Astrocyte (in vitro differentiated cells and primary cell): ENCODE measurements at regions not wholly inside any gene's neighbourhood (a gene's known extent, or its start where the extent isn't known, plus 50 kb on each side); places are given as distances from the start of the nearest gene placed in this dataset.

Source experiments
- DNase-seq: peaks from one replicate; pipeline ENCODE4 v3.0.0-alpha.2; 2010; ENCODE audit warnings: low read depth
- FAIRE-seq: peaks from 2 replicates; lab custom pipeline; 2011; peaks lifted over from hg19 to GRCh38; lab: Jason Lieb, UNC
- H2AFZ ChIP-seq: 2 replicates; pipeline ENCODE4 v1.6.0; 2012; ENCODE audit warnings: low read depth, low read length, inconsistent platforms
- H3K27ac ChIP-seq: 2 replicates; pipeline ENCODE4 v1.5.1; 2011; ENCODE audit warnings: low read depth, low read length, inconsistent platforms
- H3K27me3 ChIP-seq: 2 replicates; pipeline ENCODE4 v1.6.0; 2011; ENCODE audit warnings: low read length, inconsistent platforms; ENCODE audit not compliant: insufficient read depth
- H3K36me3 ChIP-seq: 2 replicates; pipeline ENCODE4 v1.5.1; 2011; ENCODE audit warnings: low read length, inconsistent platforms; ENCODE audit not compliant: insufficient read depth
- H3K4me1 ChIP-seq: 2 replicates; pipeline ENCODE4 v1.5.1; 2011; ENCODE audit warnings: low read length, inconsistent platforms; ENCODE audit not compliant: insufficient read depth
- H3K4me2 ChIP-seq: 2 replicates; pipeline ENCODE4 v1.6.0; 2012; ENCODE audit warnings: low read length, inconsistent platforms
- H3K4me3 ChIP-seq: 2 replicates; pipeline ENCODE4 v1.5.1; 2011; ENCODE audit warnings: low read depth, mild to moderate bottlenecking, low read length, inconsistent platforms; ENCODE audit not compliant: insufficient read depth
- H3K79me2 ChIP-seq: 2 replicates; pipeline ENCODE4 v1.6.0; 2012; ENCODE audit warnings: mild to moderate bottlenecking, low read length, inconsistent platforms; ENCODE audit not compliant: insufficient read depth
- H3K9ac ChIP-seq: 2 replicates; pipeline ENCODE4 v1.6.0; 2012; ENCODE audit warnings: mild to moderate bottlenecking, low read length, inconsistent platforms
- H3K9me3 ChIP-seq: 2 replicates; pipeline ENCODE4 v1.5.1; 2012; ENCODE audit warnings: low read depth, mild to moderate bottlenecking, low read length, inconsistent platforms; ENCODE audit not compliant: insufficient read depth
- H4K20me1 ChIP-seq: 2 replicates; pipeline ENCODE4 v1.6.0; 2012; ENCODE audit warnings: low read length, inconsistent platforms; ENCODE audit not compliant: insufficient read depth
- H3K27ac Mint-ChIP-seq: one replicate; pipeline ENCODE4 v1.8.0; 2021; ENCODE audit warnings: mild to moderate bottlenecking, mixed read lengths; ENCODE audit not compliant: unreplicated experiment
- H3K27me3 Mint-ChIP-seq: one replicate; pipeline ENCODE4 v1.8.0; 2021; ENCODE audit warnings: low read depth, mixed read lengths; ENCODE audit not compliant: unreplicated experiment
- H3K36me3 Mint-ChIP-seq: one replicate; pipeline ENCODE4 v1.8.0; 2021; ENCODE audit warnings: low read depth, mixed read lengths; ENCODE audit not compliant: unreplicated experiment
- H3K4me1 Mint-ChIP-seq: one replicate; pipeline ENCODE4 v1.8.0; 2021; ENCODE audit warnings: low read depth, mixed read lengths; ENCODE audit not compliant: unreplicated experiment
- H3K4me3 Mint-ChIP-seq: one replicate; pipeline ENCODE4 v1.8.0; 2021; ENCODE audit warnings: mild to moderate bottlenecking, moderate library complexity, mixed read lengths; ENCODE audit not compliant: unreplicated experiment
- H3K9me3 Mint-ChIP-seq: one replicate; pipeline ENCODE4 v1.8.0; 2021; ENCODE audit warnings: mild to moderate bottlenecking, mixed read lengths; ENCODE audit not compliant: unreplicated experiment
- EZH2 ChIP-seq: IDR thresholded peaks from 2 replicates; pipeline ENCODE4 v1.6.1; 2012; ENCODE audit warnings: mild to moderate bottlenecking, low read length, inconsistent platforms; ENCODE audit not compliant: insufficient read depth
- TF ChIP-seq, protein P1 (sequence below): IDR thresholded peaks from 2 replicates; pipeline ENCODE4 v1.5.1; 2011; ENCODE audit warnings: low read depth, mild to moderate bottlenecking, inconsistent platforms, low read length, moderate library complexity; ENCODE audit not compliant: insufficient read depth

DNA sequence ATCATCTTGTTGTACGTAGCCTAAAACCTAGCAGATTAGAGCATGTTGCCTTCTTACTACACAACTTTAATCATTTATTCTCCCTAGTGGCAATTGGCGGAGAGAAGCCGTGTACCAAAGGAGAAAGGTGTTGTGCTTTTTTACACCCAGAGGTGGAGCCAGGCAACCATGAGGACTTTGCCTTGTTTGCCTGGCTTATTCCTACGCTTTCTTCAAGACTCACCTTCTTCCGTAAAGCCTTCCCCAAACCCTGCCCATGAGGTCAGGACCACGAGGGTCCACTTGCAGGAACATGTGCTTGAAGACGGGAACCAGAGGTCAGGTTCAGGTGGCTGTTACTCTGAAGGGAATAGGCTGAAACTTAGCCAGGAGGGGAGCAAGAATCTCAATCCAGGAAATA, 290.5 kb downstream of the RAB28 start:
- Histone ChIP-seq H3K4me2 (no peak overlapping the region), H3K4me3 (no peak overlapping the region), H3K4me1 (no peaks in the 10 kb centered on the region), H3K27me3 (no peaks in the 10 kb centered on the region), H3K36me3 (no peaks in the 10 kb centered on the region), H3K9ac (no peak overlapping the region), H3K9me3 (no peaks in the 10 kb centered on the region), H2AFZ (no peak overlapping the region), H3K79me2 (no peaks in the 10 kb centered on the region), H4K20me1 (no peaks in the 10 kb centered on the region), H3K27ac (no peak overlapping the region)
- H3K36me3 Mint-ChIP-seq, result no peaks in the 10 kb centered on the region
- no peak overlapping the region for H3K27ac Mint-ChIP-seq
- no peak for TF ChIP-seq EZH2
- TF ChIP-seq, protein P1, sequence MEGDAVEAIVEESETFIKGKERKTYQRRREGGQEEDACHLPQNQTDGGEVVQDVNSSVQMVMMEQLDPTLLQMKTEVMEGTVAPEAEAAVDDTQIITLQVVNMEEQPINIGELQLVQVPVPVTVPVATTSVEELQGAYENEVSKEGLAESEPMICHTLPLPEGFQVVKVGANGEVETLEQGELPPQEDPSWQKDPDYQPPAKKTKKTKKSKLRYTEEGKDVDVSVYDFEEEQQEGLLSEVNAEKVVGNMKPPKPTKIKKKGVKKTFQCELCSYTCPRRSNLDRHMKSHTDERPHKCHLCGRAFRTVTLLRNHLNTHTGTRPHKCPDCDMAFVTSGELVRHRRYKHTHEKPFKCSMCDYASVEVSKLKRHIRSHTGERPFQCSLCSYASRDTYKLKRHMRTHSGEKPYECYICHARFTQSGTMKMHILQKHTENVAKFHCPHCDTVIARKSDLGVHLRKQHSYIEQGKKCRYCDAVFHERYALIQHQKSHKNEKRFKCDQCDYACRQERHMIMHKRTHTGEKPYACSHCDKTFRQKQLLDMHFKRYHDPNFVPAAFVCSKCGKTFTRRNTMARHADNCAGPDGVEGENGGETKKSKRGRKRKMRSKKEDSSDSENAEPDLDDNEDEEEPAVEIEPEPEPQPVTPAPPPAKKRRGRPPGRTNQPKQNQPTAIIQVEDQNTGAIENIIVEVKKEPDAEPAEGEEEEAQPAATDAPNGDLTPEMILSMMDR, result no peak
- H3K4me1 Mint-ChIP-seq, result no peaks in the 10 kb centered on the region
- FAIRE-seq (no peak), DNase-seq (no peak)
- H3K27me3 Mint-ChIP-seq, result no peaks in the 10 kb centered on the region
- H3K9me3 Mint-ChIP-seq, result peaks cover 4% of the 10 kb centered on the region
- H3K4me3 Mint-ChIP-seq, result no peak overlapping the region

DNA sequence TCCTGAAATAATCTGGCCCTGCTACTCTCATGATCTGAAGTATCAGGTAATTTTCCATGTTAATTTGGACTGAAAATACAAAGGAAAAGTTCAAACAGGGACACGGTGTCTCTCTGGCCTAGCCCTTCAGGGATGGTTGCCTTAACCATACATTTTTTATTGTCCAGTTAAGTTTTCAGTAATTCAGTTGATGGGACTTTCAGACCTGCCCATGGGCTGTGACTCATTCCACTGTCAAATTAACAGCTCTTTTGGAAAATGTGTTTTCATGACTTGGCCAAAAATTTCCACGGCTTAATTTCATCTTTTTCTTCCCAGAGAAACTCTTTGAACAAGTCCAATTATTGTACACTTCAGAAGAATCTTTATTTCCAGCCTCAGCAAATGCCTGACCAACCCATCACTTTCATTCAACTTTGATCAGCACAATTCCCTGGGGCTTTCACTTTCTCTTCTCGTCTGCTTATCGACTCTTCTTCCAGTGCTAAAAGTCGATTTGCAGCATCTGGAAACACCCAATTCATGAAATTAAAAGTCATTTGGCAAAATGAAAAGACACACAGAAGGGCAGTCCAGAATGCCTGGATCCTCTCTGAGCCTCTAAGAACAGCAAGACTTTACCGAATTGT, 293.9 kb downstream of the RAB28 start:
- H3K9me3 Mint-ChIP-seq, result peaks cover 7% of the 10 kb centered on the region
- no peak overlapping the region for H2AFZ ChIP-seq
- no peaks in the 10 kb centered on the region for H3K36me3 Mint-ChIP-seq
- no peak overlapping the region for H3K4me3 ChIP-seq
- TF ChIP-seq, protein P1, result no peak
- TF ChIP-seq EZH2, result no peak
- H3K9me3 ChIP-seq, result no peaks in the 10 kb centered on the region
- no peaks in the 10 kb centered on the region for H3K79me2 ChIP-seq
- DNase-seq (no peak), FAIRE-seq (no peak)
- no peak overlapping the region for H3K4me2 ChIP-seq
- H4K20me1 ChIP-seq, result no peaks in the 10 kb centered on the region
- no peaks in the 10 kb centered on the region for H3K4me1 Mint-ChIP-seq
- H3K36me3 ChIP-seq, result no peaks in the 10 kb centered on the region
- H3K4me1 ChIP-seq, result no peaks in the 10 kb centered on the region
- H3K27me3 ChIP-seq, result no peaks in the 10 kb centered on the region
- no peak overlapping the region for H3K27ac Mint-ChIP-seq
- H3K4me3 Mint-ChIP-seq, result no peak overlapping the region
- H3K9ac ChIP-seq, result no peak overlapping the region
- no peaks in the 10 kb centered on the region for H3K27me3 Mint-ChIP-seq
- H3K27ac ChIP-seq, result no peak overlapping the region

DNA sequence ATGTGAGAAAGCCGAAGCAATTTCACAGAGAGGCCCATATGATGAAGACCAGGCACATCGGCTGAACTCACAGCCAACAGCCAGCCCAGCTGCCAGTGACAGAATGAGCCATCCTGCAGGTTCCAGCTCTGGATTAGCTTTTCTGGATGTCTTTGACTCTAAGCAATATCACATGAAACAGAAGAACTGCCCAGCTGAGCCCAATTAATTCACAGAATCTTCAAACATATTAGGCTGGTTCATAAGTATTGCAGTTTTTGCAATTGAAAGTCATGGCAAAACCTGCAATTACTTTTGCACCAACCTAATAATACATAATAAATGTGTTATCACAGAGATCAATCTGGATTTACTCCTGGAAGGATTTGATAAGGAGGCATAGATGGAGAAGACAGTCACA, 299.9 kb downstream of the RAB28 start:
- H3K36me3 ChIP-seq, result no peaks in the 10 kb centered on the region
- Mint-ChIP-seq H3K27ac (no peak overlapping the region), H3K9me3 (peaks cover 3% of the 10 kb centered on the region), H3K36me3 (no peaks in the 10 kb centered on the region), H3K27me3 (peaks cover 2% of the 10 kb centered on the region), H3K4me1 (peaks cover 4% of the 10 kb centered on the region), H3K4me3 (no peak overlapping the region)
- no peak overlapping the region for H3K4me2 ChIP-seq
- TF ChIP-seq, protein P1, result no peak
- no peak for TF ChIP-seq EZH2
- no peak overlapping the region for H3K4me3 ChIP-seq
- FAIRE-seq, result no peak
- no peaks in the 10 kb centered on the region for H3K27me3 ChIP-seq
- H3K27ac ChIP-seq, result no peak overlapping the region
- no peaks in the 10 kb centered on the region for H4K20me1 ChIP-seq
- no peaks in the 10 kb centered on the region for H3K79me2 ChIP-seq
- H2AFZ ChIP-seq, result no peak overlapping the region
- H3K4me1 ChIP-seq, result no peaks in the 10 kb centered on the region
- no peak for DNase-seq
- H3K9ac ChIP-seq, result no peak overlapping the region
- H3K9me3 ChIP-seq, result no peaks in the 10 kb centered on the region
